ENCODE measurements at regions not wholly inside any gene's neighbourhood (a gene's known extent, or its start where the extent isn't known, plus 50 kb on each side); places are given as distances from the start of the nearest gene placed in this dataset.

DNA sequence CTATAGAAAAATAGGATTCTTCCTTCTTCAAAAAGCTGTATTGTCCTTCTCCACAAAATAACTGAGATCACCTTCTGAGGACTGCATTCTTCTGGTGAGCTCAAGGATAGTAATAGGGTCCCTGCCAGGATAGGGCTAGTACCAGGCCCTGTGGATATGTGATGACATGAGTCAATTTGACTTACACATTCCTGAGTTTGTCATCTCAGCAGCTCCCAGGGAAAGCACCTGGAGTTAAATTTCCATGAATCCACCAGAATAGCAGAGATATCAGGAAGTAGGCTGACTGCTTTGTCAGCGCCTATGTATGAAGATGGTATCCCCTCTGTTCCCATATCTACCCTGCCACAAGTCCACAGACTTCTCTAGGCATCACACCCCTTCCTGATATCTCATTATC lies 225.8 kb downstream of the PMP22 start:
- DNase-seq (ENCODE audit: low read depth), result no peak

GRCh38 chr17:15038656-15039055 lies 226.5 kb downstream of the PMP22 start:
- DNase-seq (ENCODE audit: low read depth), result no peak

DNA sequence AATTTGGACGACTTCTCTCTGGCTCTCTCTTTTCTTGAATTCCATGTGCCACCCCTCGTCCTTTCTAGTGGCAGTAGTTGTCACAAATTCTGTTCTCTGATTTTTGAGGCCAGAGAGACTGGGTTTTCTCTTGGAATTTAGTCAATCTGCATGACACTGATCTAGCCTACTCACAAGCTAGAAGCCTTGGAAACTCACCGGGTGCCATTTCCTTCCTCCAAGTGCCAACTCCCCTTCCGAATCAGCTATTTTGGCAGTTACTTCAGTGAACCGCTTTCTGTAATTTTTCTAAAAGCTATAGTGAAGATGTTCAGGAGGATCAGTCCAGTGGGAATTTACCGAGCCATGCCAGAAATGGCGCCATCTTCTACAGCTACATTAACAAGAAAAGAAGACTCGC lies 228.9 kb downstream of the PMP22 start:
- no peak for DNase-seq (ENCODE audit: low read depth)

- no peak for DNase-seq (ENCODE audit: low read depth)
Observed at GRCh38 chr17:15031975-15032374, 233.2 kb downstream of the PMP22 start.

- no peak for DNase-seq (ENCODE audit: low read depth)
Observed at GRCh38 chr17:15029469-15029868, 235.7 kb downstream of the PMP22 start.

DNA sequence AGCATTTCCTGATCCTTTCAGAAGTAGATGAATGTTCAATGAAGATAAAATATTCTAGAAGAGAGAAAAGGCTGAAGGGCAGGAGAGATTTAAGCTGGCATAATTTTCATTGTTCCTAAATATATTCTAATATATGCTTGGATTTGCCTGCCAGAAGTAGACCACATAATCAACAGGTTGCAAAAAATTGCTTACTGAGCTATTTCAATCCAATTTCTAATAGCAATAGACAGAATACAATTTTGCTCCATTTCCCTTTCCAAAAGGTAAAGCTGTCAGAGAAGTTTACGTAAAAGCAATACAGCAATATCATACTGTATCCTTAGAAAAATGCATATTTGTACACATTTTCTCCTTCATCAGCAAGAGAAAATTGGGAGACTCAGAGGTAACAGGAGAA lies 237.3 kb downstream of the PMP22 start:
- no peak for DNase-seq (ENCODE audit: low read depth)

DNA sequence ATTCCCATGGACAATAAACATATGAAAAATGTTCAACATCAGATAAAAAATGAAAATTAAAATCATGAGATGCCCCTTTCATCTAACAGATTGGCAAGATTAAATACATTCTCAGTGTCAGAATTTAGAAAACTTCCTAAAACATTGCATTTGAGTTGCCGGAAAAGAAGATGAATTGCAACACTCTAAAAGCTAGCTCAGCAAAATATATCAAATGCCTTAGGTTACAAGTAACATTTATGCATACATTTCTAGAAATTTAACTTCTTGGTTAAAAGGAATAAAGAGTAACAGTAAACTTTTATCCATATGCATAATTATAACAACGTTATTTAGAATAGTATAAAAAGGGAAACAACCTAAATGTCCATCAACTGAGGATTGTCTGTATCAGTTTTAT lies 239.0 kb downstream of the PMP22 start:
- DNase-seq (ENCODE audit: low read depth), result no peak

GRCh38 chr17:15023589-15024336 lies 241.4 kb downstream of the PMP22 start:
- DNase-seq (ENCODE audit: low read depth), result no peak

- no peak for DNase-seq (ENCODE audit: low read depth)
Observed at GRCh38 chr17:15019158-15019557, 246.0 kb downstream of the PMP22 start.

GRCh38 chr17:15012351-15012980 lies 252.7 kb downstream of the PMP22 start:
- no peak for DNase-seq (ENCODE audit: low read depth)

DNA sequence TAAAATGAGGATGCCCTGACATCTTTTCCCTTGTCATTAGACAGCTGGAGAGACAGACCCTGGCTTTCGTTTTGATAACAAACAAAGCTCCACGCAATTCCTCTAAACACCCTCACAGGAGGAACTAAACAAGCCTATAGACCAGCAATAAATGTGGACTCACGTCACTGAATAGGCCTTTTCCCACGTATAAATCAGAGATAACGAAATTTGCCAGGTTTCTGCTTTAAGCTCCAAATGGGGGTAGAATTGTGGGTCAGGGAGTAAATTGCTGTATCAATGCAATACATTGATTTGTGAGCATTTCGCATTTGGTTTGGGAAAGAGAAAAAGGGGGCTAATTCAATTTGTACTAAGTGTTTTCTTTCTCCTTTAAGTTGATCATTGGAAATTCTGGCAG lies 256.0 kb downstream of the PMP22 start:
- DNase-seq (ENCODE audit: low read depth), result no peak

DNA sequence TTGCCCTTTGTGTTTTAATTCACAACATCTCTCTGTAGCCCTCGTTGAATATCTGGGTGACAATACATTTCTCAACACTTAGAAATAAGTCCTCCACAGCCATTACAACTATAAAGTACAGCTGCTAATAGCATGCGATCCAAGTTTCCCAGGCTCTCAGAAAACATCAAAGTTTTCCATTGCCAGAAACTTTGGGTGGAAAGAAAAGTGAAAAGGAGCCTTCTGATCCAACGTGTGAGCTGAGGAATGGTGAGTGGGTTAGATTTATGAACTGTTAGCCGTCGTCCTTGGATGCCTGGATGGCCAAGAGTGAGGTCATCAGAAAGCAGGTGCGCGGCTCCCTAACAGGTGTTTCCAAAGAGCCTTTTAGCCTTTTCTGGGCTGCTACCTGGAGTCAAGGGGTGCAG lies 258.0 kb downstream of the PMP22 start:
- no peak for DNase-seq (ENCODE audit: low read depth)

DNA sequence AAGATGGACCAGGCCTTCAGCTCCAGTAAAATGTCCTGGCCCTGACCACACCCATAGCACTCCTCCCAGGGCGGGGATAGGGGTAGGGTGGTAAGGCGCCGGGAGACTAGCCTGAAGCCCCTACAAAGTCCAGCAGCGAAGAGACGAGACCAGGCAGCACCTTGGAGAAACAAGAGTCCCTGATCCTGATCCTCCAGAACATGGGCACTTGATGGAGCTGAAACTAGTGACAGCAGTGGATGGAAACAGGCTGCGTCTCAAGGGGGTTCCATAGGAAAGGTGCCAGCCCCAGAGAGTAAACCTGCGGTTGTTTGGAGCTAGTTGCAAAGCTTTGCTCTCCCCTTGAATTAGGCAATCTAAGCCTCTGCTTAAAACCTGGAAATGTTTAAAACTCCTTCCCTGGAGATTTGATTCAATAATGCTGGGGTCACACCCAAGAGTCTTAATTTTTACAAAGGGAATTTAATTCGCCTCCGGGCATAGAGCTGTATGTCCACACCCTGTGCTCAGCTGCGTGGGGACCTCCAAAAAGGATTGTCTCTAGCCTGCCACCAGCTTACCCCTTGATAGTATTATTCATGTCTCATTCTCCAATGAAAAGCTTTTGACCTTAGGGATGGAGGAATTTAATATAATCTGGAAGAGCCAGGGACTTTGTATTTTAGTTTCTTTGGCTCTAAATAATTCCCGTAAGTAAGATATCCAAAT lies 258.6 kb downstream of the PMP22 start:
- DNase-seq (ENCODE audit: low read depth), result no peak

DNA sequence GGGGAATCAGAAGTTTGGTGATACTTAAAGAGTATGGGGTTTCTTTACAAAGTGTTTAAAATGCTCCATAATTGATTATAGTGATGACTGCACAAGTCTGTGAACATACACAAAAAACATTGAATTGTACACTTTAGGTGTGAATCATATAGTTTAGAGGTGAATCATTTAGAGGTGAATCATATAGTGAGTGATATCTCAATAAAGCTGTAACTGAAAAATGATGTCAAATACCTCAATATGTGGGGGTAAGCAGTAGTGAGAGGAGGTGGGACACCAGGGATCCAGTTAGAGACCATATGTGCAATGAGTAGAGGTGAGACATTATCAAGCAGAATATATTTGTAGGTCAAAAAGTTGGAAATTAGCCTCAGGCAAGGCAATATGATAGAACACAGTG lies 264.5 kb downstream of the PMP22 start:
- no peak for DNase-seq (ENCODE audit: low read depth)

GRCh38 chr17:14997290-14997689 lies 267.8 kb downstream of the PMP22 start:
- DNase-seq (ENCODE audit: low read depth), result no peak

DNA sequence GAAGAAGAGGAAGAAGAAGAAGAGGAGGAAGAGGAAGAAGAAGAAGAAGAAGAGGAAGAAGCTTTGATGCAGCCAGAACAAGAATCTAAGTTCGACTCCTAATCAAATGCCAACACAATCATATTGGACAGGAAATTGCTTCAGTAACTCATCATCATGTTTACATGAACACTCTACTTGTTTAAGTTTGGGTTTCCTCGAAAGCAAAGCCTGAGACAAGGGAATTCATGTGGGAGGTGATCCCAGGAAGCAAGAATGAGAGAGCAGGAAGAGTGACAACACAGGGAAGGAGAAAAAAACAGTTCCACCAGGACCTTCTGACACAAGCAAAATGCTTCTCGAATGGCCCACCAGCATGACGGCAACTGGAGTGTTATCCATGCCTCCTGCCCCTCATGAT lies 279.0 kb downstream of the PMP22 start:
- no peak for DNase-seq (ENCODE audit: low read depth)

- DNase-seq (ENCODE audit: low read depth), result no peak
Observed at GRCh38 chr17:14972844-14973243, 292.3 kb downstream of the PMP22 start.

DNA sequence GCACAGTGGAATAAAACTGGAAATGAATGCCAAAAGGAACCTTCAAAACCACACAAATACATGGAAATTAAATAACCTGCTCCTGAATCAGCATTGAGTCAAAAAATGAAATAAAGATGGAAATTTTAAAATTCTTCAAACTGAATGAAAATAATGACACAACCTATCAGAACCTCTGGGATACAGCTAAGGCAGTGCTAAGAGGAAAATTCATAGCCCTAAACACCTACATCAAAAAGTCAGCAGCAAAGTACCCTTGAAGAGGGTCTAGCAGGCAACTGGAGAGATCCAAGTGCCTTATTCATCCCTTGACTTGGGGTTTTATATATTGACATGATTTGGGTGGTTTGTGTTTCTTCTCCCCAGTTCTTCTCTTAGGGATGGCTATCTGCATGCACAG lies 294.1 kb downstream of the PMP22 start:
- DNase-seq (ENCODE audit: low read depth), result no peak

DNA sequence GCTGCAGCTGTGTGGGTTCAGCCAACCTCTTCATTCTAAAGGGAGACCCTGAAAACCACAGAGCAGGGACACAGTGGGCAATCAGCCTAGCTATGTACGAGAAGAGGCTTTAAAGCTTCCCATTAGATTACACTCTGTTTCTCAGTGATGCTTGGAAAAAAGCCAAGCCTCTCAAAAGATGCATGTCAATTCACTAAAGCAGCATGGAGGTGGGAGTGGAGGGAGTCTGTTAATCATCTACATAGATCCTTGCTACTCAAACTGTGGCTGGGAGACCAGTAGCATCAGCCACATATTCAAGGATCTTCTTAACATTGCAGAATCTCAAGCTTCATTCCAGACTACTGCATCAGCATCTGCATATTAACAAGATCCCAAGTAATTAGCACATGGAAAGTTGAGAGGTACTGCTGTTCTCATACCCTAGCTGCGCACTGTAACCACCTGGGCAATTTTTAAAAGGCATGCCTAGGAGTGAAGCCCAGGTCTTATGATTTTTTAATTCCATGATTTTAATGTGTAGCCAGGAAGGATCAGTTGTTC lies 305.9 kb downstream of the PMP22 start:
- no peak for DNase-seq (ENCODE audit: low read depth)

GRCh38 chr17:14953405-14953804 lies 311.7 kb downstream of the PMP22 start:
- no peak for DNase-seq (ENCODE audit: low read depth)

DNA sequence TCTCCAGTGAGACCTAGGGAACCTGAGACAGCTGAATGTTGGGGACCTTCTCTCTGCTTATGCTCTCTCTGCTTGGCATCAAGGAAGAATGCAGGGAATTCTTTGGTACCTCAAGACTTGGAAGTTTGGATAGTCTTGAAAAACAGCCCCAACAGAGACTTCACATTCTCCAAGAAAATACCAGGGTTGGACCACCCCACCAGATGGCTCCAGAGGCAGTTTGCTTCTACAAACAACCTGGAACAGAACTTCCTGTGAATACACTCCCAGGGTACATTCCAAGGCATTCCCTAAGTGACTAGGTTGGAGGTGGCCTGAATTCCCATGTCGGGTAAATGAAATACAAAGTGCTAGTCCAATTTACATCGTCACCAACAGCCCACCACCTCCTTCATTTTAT lies 314.4 kb downstream of the PMP22 start:
- DNase-seq (ENCODE audit: low read depth), result no peak

- DNase-seq (ENCODE audit: low read depth), result no peak
Observed at GRCh38 chr17:14950216-14950615, 314.9 kb downstream of the PMP22 start.

- DNase-seq (ENCODE audit: low read depth), result no peak
Observed at GRCh38 chr17:14947671-14948070, 317.5 kb downstream of the PMP22 start.

Measured in T follicular helper cell (primary cell).